Suprapubic skin (tissue), 4 donors: ENCODE measurements at regions not wholly inside any gene's neighbourhood (a gene's known extent, or its start where the extent isn't known, plus 50 kb on each side); places are given as distances from the start of the nearest gene placed in this dataset.

ENCODE experiments used
- POLR2A ChIP-seq, 2 donors: fragments of 450-650 bp; IDR thresholded peaks; one replicate each; pipeline ENCODE4 v1.6.1; 2017; ENCODE audit warnings: antibody characterized with exemption in 2 of 2, mild to moderate bottlenecking in 2 of 2, moderate library complexity in 2 of 2
- POLR2AphosphoS5 ChIP-seq, 3 donors: sonication (generic); formaldehyde crosslinking; IDR thresholded peaks; one replicate each; pipeline ENCODE4 v1.6.1; 2017; ENCODE audit warnings: antibody characterized with exemption in 3 of 3
- TF ChIP-seq, protein P1 (sequence below), 2 donors: fragments of 200-600 bp in 1 of 2; fragments of 450-650 bp in 1 of 2; sonication (generic) in 1 of 2; IDR thresholded peaks; one replicate each; pipeline ENCODE4 v1.5.1; 2016 to 2019; ENCODE audit warnings: antibody characterized with exemption in 2 of 2, mild to moderate bottlenecking in 1 of 2, moderate library complexity in 1 of 2

DNA sequence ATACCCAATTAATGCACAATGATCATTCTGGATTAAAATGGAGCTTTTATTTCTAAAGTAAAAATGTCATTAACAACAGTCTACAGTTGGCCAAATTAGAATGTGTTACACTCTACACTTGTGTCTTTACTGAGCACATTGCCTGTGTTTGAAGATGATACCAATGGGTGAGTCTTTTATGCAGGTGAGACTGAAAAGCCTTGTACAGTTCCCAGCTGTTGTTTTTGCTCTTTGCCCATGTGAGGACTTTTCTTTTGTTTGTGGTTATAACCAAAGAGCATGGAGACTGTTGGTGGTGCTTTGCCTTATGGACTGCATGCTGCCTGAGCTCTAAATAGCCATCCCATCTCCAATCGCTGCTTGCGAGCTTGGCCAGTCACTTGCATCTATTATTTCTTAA is 264.5 kb downstream of the GATA3 start:
- TF ChIP-seq, protein P1, sequence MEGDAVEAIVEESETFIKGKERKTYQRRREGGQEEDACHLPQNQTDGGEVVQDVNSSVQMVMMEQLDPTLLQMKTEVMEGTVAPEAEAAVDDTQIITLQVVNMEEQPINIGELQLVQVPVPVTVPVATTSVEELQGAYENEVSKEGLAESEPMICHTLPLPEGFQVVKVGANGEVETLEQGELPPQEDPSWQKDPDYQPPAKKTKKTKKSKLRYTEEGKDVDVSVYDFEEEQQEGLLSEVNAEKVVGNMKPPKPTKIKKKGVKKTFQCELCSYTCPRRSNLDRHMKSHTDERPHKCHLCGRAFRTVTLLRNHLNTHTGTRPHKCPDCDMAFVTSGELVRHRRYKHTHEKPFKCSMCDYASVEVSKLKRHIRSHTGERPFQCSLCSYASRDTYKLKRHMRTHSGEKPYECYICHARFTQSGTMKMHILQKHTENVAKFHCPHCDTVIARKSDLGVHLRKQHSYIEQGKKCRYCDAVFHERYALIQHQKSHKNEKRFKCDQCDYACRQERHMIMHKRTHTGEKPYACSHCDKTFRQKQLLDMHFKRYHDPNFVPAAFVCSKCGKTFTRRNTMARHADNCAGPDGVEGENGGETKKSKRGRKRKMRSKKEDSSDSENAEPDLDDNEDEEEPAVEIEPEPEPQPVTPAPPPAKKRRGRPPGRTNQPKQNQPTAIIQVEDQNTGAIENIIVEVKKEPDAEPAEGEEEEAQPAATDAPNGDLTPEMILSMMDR (IDR thresholded peaks at IDR 0.05) = no peak
- no peak for TF ChIP-seq POLR2AphosphoS5 (IDR thresholded peaks at IDR 0.05)
- no peak for TF ChIP-seq POLR2A (IDR thresholded peaks at IDR 0.05)
